ENCODE measurements at regions not wholly inside any gene's neighbourhood (a gene's known extent, or its start where the extent isn't known, plus 50 kb on each side); places are given as distances from the start of the nearest gene placed in this dataset.
"Not testable (repeated sequence)": the region's sequence is repeated elsewhere in the genome, so short reads cannot be mapped to it uniquely, and the experiment has no call there.

- Mint-ChIP-seq H3K27me3 (peaks cover 12 to 21% of the 10 kb centered on the region in 2 donors), H3K4me1 (no peaks in the 10 kb centered on the region), H3K4me3 (no peak overlapping the region), H3K27ac (no peak overlapping the region), H3K36me3 (peaks cover 0 to 2% (median 0%) of the 10 kb centered on the region in 3 donors), H3K9me3 (peaks cover 0 to 4% (median 0%) of the 10 kb centered on the region in 5 donors)
- no peaks in the 10 kb centered on the region for H3K9me3 ChIP-seq (ENCODE audit: low read length)
- ChIA-PET POLR2A (no interaction called here), CTCF (no interaction called here)
- H3K27me3 ChIP-seq (ENCODE audit: insufficient read depth, low read length, poor library complexity, severe bottlenecking): no peaks in the 10 kb centered on the region
- no peaks in the 10 kb centered on the region for H3K36me3 ChIP-seq (ENCODE audit: insufficient read depth, low read length)
- no peaks in the 10 kb centered on the region for H3K4me1 ChIP-seq (ENCODE audit: insufficient read depth, low read length)
- no peak for DNase-seq
- no peak overlapping the region for H3K4me3 ChIP-seq (ENCODE audit: low read length)
- H3K27ac ChIP-seq (ENCODE audit: low read depth, low read length): no peak overlapping the region
Measured at GRCh38 chr11:64428693-64429092, 69.7 kb downstream of the RPS6KA4 start.

DNA sequence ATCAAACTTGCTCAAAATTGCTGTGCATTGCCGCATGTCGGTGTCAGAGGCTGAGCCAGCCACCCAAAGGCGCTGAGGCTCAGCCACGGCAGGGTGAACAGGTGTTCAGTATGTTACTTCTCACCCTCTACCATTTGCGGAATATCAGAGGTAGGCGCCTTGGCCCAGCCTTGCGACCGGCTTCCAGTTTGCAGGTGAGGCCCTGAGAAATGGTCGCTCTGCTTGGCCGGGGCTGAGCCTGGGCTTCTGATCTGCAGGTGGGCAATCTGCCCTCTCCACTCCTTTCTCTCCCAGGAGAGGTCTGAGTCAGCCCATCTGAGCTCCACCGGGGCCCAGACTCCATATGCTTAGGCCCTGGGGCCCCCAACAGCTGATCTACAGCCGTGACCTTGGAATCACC lies 71.0 kb downstream of the RPS6KA4 start:
- H3K9me3 ChIP-seq (ENCODE audit: low read length): no peaks in the 10 kb centered on the region
- no peaks in the 10 kb centered on the region for H3K4me1 ChIP-seq (ENCODE audit: insufficient read depth, low read length)
- no peak overlapping the region for H3K27ac Mint-ChIP-seq
- peaks cover 11 to 29% of the 10 kb centered on the region in 2 donors for H3K27me3 Mint-ChIP-seq
- peaks cover 0 to 4% (median 0%) of the 10 kb centered on the region in 5 donors for H3K9me3 Mint-ChIP-seq
- peaks cover 0 to 2% (median 0%) of the 10 kb centered on the region in 3 donors for H3K36me3 Mint-ChIP-seq
- no peak overlapping the region for H3K4me3 Mint-ChIP-seq
- no peaks in the 10 kb centered on the region for H3K36me3 ChIP-seq (ENCODE audit: insufficient read depth, low read length)
- ChIA-PET CTCF (interaction anchor here (1.8 kb wide), 1 partner anchor 19 kb away, joined by 5 read pairs; no protein-coding TSS in a partner anchor), POLR2A (no interaction called here)
- H3K4me1 Mint-ChIP-seq: no peaks in the 10 kb centered on the region
- H3K27me3 ChIP-seq (ENCODE audit: insufficient read depth, low read length, poor library complexity, severe bottlenecking): no peaks in the 10 kb centered on the region
- no peak overlapping the region for H3K27ac ChIP-seq (ENCODE audit: low read depth, low read length)
- H3K4me3 ChIP-seq (ENCODE audit: low read length): no peak overlapping the region
- no peak for DNase-seq

DNA sequence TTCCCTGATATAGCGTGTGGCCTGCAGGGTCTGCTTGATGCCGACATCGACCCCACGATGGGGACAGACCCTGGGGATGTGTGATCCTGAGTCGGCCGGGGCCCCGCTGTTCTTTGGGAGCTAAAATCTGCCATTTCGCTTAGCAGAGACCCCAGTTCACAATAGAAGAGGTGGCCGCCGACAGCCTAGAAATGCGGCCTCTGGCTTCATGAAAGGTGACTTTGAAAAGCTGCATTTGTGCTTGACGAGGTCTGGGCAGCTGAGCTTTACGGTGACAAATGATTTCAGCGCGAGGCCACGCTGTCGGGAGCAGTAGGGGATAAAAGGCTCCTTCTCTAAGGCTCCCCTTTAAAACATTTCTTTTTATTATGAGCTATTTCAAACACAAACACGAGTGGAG lies 71.7 kb downstream of the RPS6KA4 start:
- H3K4me1 ChIP-seq (ENCODE audit: insufficient read depth, low read length): no peaks in the 10 kb centered on the region
- POLR2A ChIA-PET: no interaction called here
- H3K4me3 ChIP-seq (ENCODE audit: low read length): no peak overlapping the region
- no peak overlapping the region for H3K4me3 Mint-ChIP-seq
- H3K4me1 Mint-ChIP-seq: no peaks in the 10 kb centered on the region
- H3K36me3 Mint-ChIP-seq: peaks cover 0 to 2% (median 0%) of the 10 kb centered on the region in 3 donors
- peak overlapping the region in 1 of 8 donors; percentile 29 for H3K27ac Mint-ChIP-seq
- DNase-seq: no peak
- no peak overlapping the region for H3K27ac ChIP-seq (ENCODE audit: low read depth, low read length)
- CTCF ChIA-PET: interaction anchor here (1.8 kb wide), 1 partner anchor 19 kb away, joined by 5 read pairs; no protein-coding TSS in a partner anchor
- peaks cover 11 to 32% of the 10 kb centered on the region in 2 donors for H3K27me3 Mint-ChIP-seq
- H3K36me3 ChIP-seq (ENCODE audit: insufficient read depth, low read length): no peaks in the 10 kb centered on the region
- H3K9me3 Mint-ChIP-seq: peaks cover 0 to 4% (median 0%) of the 10 kb centered on the region in 5 donors
- H3K9me3 ChIP-seq (ENCODE audit: low read length): no peaks in the 10 kb centered on the region
- H3K27me3 ChIP-seq (ENCODE audit: insufficient read depth, low read length, poor library complexity, severe bottlenecking): no peaks in the 10 kb centered on the region

DNA sequence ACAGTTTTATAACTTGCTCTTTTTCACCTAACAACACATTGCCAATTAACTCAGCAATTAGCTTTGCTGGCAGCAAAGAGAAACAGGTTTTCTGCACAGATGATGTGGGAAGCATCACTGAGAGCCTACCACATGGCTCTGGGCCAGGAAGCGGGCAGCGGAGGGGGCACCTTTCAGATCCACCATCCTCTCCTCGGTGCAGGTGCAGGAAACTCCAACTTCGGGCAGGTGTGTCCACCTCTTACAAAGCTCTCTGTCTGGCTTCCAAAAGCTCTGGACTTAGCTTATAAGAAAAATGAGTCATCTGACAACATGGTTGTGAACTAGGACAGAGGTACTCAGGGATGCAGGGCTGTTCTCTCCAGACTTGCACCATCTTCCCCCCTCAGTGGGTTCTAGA lies 77.0 kb downstream of the RPS6KA4 start:
- no peaks in the 10 kb centered on the region for H3K4me1 ChIP-seq (ENCODE audit: insufficient read depth, low read length)
- Mint-ChIP-seq H3K4me3 (no peak overlapping the region), H3K27me3 (peaks cover 16 to 44% of the 10 kb centered on the region in 2 donors), H3K4me1 (no peaks in the 10 kb centered on the region), H3K9me3 (peaks cover 0 to 4% (median 0%) of the 10 kb centered on the region in 5 donors), H3K27ac (no peak overlapping the region), H3K36me3 (peaks cover 0 to 2% (median 0%) of the 10 kb centered on the region in 3 donors)
- H3K27ac ChIP-seq (ENCODE audit: low read depth, low read length): no peak overlapping the region
- POLR2A ChIA-PET: no interaction called here
- CTCF ChIA-PET: interaction anchor here (3.3 kb wide), 1 partner anchor 13 kb away, joined by 13 read pairs; no protein-coding TSS in a partner anchor
- H3K9me3 ChIP-seq (ENCODE audit: low read length): no peaks in the 10 kb centered on the region
- H3K36me3 ChIP-seq (ENCODE audit: insufficient read depth, low read length): no peaks in the 10 kb centered on the region
- no peaks in the 10 kb centered on the region for H3K27me3 ChIP-seq (ENCODE audit: insufficient read depth, low read length, poor library complexity, severe bottlenecking)
- no peak for DNase-seq
- no peak overlapping the region for H3K4me3 ChIP-seq (ENCODE audit: low read length)

GRCh38 chr11:64437426-64437825 lies 78.5 kb downstream of the RPS6KA4 start:
- CTCF ChIA-PET: interaction anchor here (3.3 kb wide), 1 partner anchor 12 kb away, joined by 13 read pairs; no protein-coding TSS in a partner anchor
- Histone ChIP-seq H3K9me3 (ENCODE audit: low read length) (no peaks in the 10 kb centered on the region), H3K4me3 (ENCODE audit: low read length) (no peak overlapping the region), H3K27me3 (ENCODE audit: insufficient read depth, low read length, poor library complexity, severe bottlenecking) (no peaks in the 10 kb centered on the region), H3K27ac (ENCODE audit: low read depth, low read length) (no peak overlapping the region), H3K4me1 (ENCODE audit: insufficient read depth, low read length) (no peaks in the 10 kb centered on the region), H3K36me3 (ENCODE audit: insufficient read depth, low read length) (no peaks in the 10 kb centered on the region)
- Mint-ChIP-seq H3K27me3 (peaks cover 8 to 37% of the 10 kb centered on the region in 2 donors), H3K27ac (no peak overlapping the region), H3K4me3 (no peak overlapping the region), H3K36me3 (no peaks in the 10 kb centered on the region), H3K9me3 (peaks cover 0 to 2% (median 0%) of the 10 kb centered on the region in 5 donors), H3K4me1 (no peaks in the 10 kb centered on the region)
- POLR2A ChIA-PET: no interaction called here
- no peak for DNase-seq

GRCh38 chr11:64438986-64439771 lies 80.2 kb downstream of the RPS6KA4 start:
- ChIA-PET CTCF (interaction anchor here (2.6 kb wide), 1 partner anchor 10 kb away, joined by 21 read pairs; no protein-coding TSS in a partner anchor), POLR2A (no interaction called here)
- Histone ChIP-seq H3K4me1 (ENCODE audit: insufficient read depth, low read length) (no peaks in the 10 kb centered on the region), H3K36me3 (ENCODE audit: insufficient read depth, low read length) (no peaks in the 10 kb centered on the region), H3K4me3 (ENCODE audit: low read length) (no peak overlapping the region), H3K27me3 (ENCODE audit: insufficient read depth, low read length, poor library complexity, severe bottlenecking) (no peaks in the 10 kb centered on the region), H3K27ac (ENCODE audit: low read depth, low read length) (no peak overlapping the region), H3K9me3 (ENCODE audit: low read length) (no peaks in the 10 kb centered on the region)
- Mint-ChIP-seq H3K27me3 (peaks cover 15 to 42% of the 10 kb centered on the region in 2 donors), H3K4me3 (no peak overlapping the region), H3K27ac (no peak overlapping the region), H3K4me1 (no peaks in the 10 kb centered on the region), H3K36me3 (no peaks in the 10 kb centered on the region), H3K9me3 (peaks cover 0 to 2% (median 0%) of the 10 kb centered on the region in 5 donors)
- no peak for DNase-seq

GRCh38 chr11:64439772-64440491 lies 81.0 kb downstream of the RPS6KA4 start:
- POLR2A ChIA-PET; H3K4me3 ChIP-seq (ENCODE audit: low read length); H3K4me3 Mint-ChIP-seq; H3K9me3 ChIP-seq (ENCODE audit: low read length); H3K27ac Mint-ChIP-seq; H3K4me1 ChIP-seq (ENCODE audit: insufficient read depth, low read length); H3K9me3 Mint-ChIP-seq; H3K4me1 Mint-ChIP-seq; H3K27ac ChIP-seq (ENCODE audit: low read depth, low read length); H3K27me3 ChIP-seq (ENCODE audit: insufficient read depth, low read length, poor library complexity, severe bottlenecking); H3K36me3 ChIP-seq (ENCODE audit: insufficient read depth, low read length); DNase-seq; H3K36me3 Mint-ChIP-seq: not testable (repeated sequence)
- CTCF ChIA-PET: interaction anchor here (2.6 kb wide), 1 partner anchor 9 kb away, joined by 21 read pairs; no protein-coding TSS in a partner anchor
- peaks cover 15 to 42% of the 10 kb centered on the region in 2 donors for H3K27me3 Mint-ChIP-seq

- H3K9me3 ChIP-seq (ENCODE audit: low read length): no peaks in the 10 kb centered on the region
- no peaks in the 10 kb centered on the region for H3K27me3 ChIP-seq (ENCODE audit: insufficient read depth, low read length, poor library complexity, severe bottlenecking)
- H3K27ac ChIP-seq (ENCODE audit: low read depth, low read length): no peak overlapping the region
- no peak for DNase-seq
- no peaks in the 10 kb centered on the region for H3K36me3 ChIP-seq (ENCODE audit: insufficient read depth, low read length)
- no peaks in the 10 kb centered on the region for H3K4me1 ChIP-seq (ENCODE audit: insufficient read depth, low read length)
- H3K4me3 Mint-ChIP-seq: no peak overlapping the region
- CTCF ChIA-PET: no interaction called here
- no peaks in the 10 kb centered on the region for H3K36me3 Mint-ChIP-seq
- POLR2A ChIA-PET: no interaction called here
- H3K4me1 Mint-ChIP-seq: no peaks in the 10 kb centered on the region
- no peak overlapping the region for H3K4me3 ChIP-seq (ENCODE audit: low read length)
- no peak overlapping the region for H3K27ac Mint-ChIP-seq
- H3K27me3 Mint-ChIP-seq: peaks cover 15 to 34% of the 10 kb centered on the region in 2 donors
- H3K9me3 Mint-ChIP-seq: peaks cover 0 to 2% (median 0%) of the 10 kb centered on the region in 5 donors
Measured at GRCh38 chr11:64441127-64441526, 82.2 kb downstream of the RPS6KA4 start.

All from CD8-positive, alpha-beta memory T cell (primary cell).